T1000 (cell line): ENCODE measurements at regions not wholly inside any gene's neighbourhood (a gene's known extent, or its start where the extent isn't known, plus 50 kb on each side); places are given as distances from the start of the nearest gene placed in this dataset.
"Not testable (repeated sequence)": the region's sequence is repeated elsewhere in the genome, so short reads cannot be mapped to it uniquely, and the experiment has no call there.

Source experiments
- DNase-seq: peaks from one replicate; lab custom pipeline; 2025; ENCODE audit warnings: mixed read lengths; lab: John Stamatoyannopoulos, UW

DNA sequence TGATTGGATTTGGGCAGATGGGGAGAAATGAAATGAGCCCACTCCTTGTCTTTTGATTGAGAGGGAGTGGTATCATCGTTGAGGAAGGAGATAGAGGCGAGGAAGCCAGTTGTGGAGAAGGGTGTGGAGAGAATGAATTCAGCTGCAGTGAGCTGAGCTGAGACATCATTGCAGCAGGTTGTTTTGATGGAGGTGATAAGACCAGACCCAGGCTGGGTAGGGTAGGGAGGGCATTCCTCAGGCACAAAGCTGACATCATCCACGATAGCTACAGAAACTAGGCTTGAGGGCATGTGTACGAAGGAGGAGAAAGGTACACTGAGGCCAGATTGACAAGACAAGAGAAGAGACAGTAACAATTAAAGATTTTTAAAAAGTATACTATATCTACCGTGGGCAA is 1500.9 kb upstream of the SLC10A2 start:
- DNase-seq: no peak

DNA sequence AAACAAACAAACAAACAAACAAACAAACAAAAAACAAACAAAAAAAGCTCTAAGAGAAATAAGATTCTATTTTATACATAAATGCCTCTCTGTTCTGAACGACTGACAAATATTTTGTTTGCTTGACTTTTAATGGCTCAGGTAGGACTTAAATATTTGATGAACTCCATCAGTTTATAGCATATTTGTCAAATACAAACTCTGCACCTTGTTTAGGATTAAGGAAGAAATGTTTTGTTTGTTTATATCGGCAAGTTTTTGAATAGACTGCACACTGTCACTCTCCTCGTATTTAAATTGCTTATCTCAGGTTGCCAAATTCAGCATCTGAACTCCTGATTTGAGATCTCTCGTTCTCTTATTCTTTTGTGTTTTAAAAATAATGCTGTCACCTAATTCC is 1499.7 kb upstream of the SLC10A2 start:
- no peak for DNase-seq

DNA sequence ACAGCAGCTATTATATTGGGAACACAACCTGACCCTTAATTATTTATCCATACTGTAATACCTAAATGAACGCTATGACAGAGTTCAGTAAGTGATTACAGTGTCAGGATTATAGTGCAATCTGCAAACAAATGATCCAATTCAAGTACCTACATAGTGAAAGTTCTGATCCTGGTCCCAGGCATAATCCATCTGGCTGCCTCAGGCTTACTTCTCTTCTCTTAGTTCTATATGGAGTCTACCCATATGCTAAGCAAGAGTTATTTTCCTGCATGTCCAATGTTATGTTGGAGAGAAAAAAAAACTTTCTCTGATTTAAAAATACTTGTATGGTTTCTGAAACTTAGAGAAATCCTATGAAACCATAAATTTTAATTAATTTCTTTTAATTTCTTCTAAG is 1487.7 kb upstream of the SLC10A2 start:
- no peak for DNase-seq

DNA sequence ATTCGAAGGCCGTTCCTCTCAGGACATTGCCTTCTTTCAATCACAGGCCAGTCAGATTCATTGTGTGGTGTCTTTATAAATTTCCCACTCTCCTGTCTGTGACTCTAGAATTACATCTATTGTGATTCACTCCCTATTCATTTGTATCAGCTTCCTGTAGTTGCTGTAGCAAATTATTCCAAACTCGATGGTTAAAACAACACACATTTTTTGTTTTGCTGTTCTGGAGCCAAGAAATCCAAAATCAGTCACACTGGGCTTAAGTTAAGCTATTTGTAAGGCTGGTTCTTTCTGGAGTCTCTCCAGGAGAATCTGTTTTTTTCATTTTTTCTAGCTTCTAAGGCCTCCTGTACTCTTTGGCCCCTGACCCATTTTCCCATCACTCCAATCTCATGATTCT is 1487.0 kb upstream of the SLC10A2 start:
- no peak for DNase-seq

DNA sequence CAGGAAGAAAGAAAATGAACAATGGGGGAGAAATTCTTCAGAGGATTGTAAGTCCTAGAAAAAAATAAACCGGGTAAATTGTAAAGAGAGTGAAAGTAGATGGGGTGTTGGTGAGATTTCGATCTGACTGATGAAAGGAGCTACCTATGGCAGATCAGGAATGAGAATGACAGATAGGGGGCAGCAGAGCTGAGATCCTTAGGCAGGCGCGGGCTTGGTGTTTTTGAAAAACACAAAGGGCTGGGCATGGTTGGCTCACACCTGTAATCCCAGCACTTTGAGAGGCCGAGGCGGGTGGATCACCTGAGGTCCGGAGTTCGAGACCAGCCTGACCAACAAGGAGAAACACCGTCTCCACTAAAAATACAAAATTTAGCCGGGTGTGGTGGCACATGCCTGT is 1468.6 kb upstream of the SLC10A2 start:
- DNase-seq: no peak

DNA sequence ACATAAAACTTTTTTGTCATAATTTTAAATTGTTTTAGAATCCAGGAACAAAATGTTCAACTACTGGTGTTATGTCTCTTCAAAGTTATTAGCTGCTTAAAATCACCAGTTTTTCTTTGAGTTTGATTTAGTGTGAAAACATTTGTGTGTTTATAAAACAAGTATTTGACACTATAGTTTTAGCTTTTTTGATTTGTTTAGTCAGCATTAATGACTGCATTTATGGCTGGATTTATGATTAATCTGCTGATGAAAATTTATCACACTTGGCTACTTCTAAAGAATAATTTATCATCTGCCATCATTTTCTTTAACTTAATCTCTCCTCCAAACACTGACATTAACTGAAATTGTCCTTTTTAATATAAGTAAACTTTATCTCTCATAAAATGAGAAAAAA is 1465.9 kb upstream of the SLC10A2 start:
- DNase-seq: no peak

DNA sequence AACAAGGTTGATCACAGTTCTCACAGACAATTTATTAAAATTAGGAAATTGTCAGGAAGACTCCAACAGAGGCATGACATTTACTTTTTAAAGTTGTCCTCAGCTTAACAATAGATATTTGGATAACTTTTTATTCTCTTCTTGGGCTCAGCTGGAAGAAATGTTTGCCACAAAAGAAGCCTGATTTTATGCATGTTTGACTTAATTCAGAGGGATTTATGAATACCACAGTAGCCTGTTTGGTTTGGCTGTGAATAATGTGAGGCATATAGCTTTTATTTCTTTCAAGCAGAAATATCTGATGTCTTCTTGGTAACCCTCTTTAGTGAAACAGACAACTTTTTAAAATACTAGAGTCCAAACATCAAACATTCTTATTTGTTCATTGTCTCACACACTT is 1464.5 kb upstream of the SLC10A2 start:
- no peak for DNase-seq

DNA sequence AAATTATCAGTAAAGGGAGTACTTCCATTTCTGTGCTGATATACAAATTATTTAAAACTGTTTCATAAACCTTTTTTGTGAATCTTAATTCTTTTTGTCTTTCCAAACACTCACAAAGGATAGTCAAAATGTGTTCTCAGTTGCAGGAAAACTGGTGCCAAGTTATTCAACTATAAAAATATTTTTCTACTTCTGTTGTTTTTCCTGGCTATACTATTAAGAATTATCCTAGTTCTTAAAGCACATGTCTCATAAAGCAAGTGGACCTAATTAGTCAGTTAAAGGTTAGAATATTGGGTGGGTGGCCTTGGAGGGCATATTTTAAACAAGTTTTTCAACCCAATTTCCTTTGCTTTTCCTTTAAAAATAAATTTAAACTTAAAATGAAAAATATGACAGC is 1460.3 kb upstream of the SLC10A2 start:
- no peak for DNase-seq

DNA sequence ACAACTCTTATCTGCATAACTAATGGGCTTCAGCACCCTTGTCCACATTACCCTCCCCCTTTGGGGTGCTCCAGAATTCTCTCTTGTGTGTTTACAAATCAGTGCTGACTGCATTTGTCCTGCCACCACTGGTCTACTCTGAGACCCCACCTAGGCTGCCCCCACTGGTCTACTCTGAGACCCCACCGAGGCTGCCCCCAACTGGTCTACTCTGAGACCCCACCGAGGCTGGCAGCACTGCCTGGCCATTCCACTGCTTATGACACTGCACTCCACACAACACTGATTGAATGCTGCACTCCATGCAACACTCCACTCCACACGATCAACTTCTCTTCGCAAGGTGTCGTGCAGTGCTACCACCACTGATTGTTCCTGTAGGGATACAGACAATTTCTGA is 1459.2 kb upstream of the SLC10A2 start:
- DNase-seq: no peak

DNA sequence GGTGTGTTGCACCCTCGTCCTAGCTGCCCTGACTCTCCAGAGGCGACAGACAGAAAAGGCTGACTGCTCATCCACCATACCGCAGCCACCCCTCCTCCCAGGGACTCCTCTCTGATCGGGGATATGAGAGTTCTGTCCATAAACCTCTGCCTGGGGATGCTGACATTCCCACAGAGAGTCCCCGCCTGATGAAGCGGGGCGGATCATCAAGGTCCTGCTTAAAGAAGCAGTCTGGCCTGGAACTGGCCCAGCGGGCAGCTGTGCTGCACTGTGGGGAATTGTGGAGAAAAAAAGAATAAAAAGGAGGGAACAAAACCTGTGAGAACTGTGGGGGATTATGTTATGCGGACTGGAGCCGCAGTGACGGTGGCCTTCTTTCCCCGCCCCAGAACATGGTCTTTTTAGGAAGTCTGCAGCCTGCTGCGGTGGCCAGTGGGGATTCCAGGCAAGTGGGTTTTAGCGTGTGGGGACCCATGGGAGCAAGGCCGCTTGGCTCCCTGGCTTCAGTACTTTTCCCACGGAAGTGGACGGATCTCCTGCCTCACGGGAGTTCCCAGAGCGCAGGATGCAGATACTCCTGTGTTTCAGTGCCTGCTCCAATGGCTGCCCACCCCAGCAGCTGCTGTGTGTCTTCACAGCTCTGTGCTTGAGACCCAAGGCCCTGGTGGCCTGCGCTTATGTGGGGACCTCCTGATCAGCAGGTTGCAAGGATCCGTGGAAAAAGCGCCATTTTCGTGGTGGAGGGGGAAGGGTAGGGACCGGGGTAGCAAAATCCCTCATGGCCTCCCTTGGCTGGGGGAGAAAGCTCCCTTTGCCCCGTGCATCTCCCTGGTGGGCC is 1456.2 kb upstream of the SLC10A2 start:
- DNase-seq: no peak

DNA sequence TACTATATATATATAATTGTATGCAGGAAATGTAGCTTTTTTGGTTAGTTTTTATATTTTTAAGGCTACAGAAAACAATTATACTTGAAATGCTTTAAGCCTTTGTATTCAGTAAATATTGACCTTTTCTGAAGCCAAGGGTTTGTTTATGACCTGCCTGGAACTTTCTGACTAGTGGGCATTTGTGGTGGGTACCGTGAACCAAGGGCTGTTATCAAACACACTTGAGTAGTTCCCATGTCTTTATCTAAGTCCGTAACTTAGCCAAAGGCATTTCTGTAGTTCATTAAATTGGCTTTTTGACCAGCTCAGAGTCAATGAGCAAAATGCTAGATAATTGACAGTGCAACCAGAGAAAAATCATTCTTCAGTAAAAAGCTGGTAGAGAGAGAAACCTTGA is 1444.2 kb upstream of the SLC10A2 start:
- no peak for DNase-seq

DNA sequence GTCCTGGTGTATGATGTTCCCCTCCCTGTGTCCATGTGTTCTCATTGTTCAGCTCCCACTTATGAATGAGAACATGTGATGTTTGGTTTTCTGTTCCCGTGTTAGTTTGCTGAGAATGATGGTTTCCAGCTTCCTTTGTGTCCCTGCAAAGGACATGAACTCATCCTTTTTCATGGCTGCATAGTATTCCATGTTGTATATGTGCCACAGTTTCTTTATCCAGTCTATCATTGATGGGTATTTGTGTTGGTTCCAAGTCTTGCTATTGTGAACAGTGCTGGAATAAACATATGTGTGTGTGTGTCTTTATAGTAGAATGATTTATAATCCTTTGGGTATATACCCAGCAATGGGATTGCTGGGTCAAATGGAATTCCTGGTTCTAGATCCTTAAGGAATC is 1427.3 kb upstream of the SLC10A2 start:
- DNase-seq: not testable (repeated sequence)

DNA sequence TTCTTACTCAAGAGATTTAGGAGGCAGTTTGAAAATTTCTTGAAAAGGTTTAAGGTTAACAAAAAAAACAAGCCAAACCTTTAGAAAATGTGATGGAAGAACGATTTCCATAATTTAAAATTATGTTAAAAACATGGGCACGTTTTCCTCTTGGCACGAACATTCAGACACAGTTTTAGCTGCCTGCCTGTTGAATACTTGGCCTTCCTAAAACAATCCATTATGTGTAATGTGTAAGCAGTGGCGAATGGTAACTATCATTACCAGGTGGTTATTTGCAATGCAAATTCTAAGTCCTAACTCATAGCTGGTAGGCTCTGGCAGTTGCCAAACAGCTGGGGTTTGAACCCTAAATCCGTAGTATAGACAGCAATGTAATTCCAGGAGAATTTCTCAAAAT is 1425.7 kb upstream of the SLC10A2 start:
- no peak for DNase-seq

DNA sequence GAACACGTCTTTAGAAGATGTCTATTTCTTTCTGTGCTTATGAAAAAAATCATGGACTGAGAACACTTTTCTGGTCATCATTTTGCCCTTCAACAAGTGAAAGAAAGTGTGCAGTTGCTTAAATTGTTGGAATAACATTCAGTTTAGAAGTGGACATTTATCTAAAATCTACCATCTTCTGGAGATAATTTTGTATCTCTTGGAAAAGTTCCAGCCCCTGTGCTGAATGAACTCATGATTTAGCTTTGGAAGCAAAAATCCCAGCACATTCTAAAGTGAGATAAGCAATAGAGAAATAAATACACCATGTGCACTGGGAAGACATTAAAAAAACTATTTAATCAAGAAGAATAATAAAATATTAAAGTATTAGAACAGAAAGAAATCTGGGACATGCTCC is 1420.8 kb upstream of the SLC10A2 start:
- DNase-seq: no peak

DNA sequence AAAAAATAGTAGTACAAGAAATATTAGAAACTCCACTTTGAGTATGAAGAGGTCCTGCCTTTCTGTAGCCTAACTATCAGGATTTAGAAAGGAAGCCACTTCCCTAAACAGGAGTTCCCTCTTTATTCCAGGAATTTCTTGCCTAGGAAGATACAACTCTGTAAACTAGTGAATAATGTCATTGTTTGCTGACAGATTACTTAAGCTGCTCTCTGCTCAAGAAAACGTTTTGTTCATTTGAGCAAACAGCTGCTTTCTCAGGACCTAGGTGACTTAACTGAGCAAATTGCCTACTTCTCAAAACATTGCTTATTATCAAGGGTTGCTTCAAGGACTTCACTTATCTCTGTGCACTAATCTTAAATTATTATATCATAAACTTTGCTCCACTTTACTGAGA is 1419.4 kb upstream of the SLC10A2 start:
- no peak for DNase-seq

DNA sequence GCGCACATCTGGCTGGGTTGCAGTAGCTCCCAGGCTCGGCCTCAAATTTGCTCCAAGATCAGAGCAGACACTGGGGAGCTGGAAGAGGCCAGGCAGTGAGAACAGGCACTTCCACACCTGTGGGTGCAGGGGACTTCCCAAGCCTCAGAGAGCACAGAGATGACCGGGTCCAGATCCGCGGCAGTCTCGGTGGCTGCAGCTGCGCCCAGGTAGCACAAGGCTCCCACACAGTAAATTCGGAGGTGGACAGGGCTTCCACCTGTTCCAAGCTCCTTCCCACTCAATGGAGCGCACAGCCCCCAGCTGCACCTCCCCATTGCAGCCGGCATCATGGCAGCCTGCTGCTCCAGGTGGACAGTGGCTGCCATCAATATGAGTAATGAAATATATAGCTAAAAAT is 1417.4 kb upstream of the SLC10A2 start:
- no peak for DNase-seq

DNA sequence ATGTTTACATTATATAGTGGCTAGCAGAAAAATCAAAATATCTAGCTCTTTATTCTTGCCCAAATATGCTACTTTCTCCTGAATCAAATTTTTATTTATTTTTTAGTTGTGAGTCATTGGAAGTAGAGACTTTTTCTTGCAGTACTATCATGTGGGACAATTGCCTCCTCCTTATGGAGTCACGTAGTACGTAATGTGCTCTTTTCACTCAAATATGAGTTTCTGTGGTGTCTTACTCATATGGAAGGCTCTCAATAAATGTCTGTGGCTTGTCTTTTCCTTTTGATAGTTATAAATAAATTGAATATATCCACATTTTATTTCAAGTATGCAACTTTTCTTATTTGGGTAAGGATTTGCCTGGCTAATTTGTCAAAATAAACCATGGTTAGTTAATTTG is 1411.0 kb upstream of the SLC10A2 start:
- no peak for DNase-seq

DNA sequence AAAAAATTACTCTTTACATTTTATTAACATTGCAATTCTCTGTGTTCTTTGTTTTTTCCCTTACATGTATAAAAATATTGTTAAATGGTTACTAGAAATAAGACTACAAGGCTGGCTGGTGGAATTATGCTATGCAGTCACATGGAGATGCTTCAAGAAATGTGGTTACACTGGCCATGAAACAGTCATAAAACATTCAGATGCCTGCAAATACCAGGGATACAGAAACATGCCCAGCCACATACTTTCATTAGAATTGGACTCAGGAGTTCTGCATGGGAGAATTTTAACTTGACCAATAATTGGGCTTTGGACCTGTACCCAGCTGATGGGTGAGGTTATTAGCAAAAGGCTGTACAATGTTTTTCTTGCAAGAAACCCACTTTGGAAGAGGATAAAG is 1407.7 kb upstream of the SLC10A2 start:
- DNase-seq: no peak

DNA sequence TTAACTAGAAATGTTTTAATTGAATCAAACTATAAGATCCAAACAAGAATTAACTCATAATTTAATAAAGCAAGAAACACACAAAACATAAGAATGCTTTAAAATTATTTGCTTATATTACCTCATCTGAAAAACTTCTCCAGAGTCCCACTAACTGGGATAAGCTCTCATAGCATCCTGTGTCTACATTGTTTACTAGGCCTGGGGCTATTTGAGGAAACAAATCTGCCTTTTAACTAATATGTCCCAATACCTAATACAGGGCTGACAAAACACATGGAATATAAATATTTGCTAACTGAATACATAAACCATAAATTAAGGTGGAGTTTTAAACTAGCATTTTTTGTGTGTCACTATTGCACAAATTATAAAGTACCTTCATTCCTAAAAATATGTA is 1399.8 kb upstream of the SLC10A2 start:
- no peak for DNase-seq

DNA sequence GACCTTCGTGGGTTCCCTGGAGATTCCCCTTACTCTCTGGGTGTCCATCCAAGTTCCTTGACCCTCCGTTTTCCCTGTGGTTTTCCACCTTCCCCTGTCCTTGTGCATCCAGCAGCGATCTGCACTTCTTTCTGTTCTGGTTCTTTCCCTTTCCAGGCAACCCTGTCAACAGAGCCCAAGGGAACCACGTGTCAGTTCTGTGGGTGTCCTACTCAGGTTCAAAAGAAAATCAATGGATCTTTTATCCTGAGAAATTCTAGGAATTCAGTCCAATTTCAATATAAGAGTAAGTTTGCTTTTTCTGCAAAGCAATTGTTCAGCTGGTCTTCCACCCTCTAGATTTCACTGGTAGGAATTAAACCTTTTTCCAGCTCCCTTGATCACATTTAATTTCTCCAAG is 1394.8 kb upstream of the SLC10A2 start:
- no peak for DNase-seq

DNA sequence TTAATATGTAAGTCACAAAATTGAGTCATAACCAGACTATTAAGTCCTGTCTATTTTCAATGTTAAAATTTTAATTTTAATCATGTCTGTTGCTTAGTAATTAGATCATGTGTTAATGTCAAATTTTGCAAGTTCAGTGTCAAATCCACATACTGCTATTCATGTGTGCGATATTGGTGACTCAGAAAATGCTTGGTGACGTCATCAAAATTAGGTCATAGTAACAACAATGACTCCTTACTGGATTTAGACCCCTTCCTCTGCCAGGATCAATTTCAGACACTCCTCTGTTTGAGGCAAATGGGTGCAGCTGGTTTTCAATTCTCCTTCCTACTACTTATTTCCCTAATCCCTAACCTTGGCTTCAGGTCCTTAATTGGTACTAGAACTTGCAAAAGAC is 1394.3 kb upstream of the SLC10A2 start:
- DNase-seq: no peak

DNA sequence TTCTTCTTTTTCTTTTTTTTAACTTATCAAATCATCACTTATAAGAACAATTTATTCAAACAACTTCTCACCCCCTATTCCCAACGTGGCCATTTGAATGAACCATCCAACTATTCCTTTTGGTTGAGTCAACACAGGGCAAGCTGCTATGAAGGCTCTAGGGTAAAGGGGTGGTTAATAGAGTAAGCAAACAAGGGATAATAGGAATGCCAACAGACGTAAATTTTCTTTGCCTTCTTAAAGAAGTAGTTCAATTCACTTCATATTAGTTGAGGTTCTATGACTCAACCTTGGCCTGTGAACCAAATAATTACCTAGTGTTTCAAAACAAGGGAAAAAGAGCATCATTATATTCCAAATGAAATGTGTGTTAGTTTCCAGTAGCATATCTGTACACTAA is 1383.8 kb upstream of the SLC10A2 start:
- DNase-seq: no peak

DNA sequence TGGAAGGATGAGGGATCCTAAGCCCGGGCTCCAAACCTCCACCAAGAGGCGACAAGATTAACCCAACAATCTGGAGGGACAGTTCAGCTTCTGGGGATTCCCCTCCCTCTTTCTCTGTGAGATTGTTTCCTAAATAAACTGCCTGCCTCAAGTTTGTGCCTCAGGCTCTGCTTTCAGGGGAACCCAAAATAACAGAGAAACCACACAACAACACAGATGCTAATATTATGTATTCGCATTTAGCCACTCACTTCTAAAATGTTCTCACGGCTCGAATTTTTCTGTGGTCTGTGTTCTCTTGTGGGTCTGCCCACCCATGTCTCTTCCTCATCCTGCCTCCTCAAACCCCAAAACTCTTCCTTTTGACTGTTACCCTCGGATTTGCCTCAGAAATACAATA is 1381.1 kb upstream of the SLC10A2 start:
- DNase-seq: no peak

DNA sequence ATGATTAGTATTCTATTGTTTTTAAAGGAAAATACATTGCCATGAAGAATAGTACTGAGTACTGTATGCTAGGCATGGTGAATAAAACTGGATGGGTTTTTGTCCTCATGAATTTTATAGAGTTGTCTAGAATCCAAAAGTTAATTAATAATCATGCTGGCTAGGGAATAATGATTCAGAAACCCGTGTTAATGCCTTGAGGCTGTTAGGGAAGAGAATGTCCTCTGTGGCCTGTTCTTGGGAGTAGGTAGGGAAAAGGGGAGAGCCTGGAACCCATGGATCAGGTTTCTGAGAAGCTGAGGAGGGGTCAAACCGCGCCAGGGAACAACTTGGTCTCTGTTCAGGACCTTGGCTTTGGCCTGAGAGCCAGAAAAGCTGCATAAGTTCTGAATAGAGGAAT is 1376.3 kb upstream of the SLC10A2 start:
- no peak for DNase-seq
